ENCODE measurements at regions not wholly inside any gene's neighbourhood (a gene's known extent, or its start where the extent isn't known, plus 50 kb on each side); places are given as distances from the start of the nearest gene placed in this dataset.

- DNase-seq (ENCODE audit: low spot score) (no peak), ATAC-seq (no peak)
- Histone ChIP-seq H4K20me1 (replicated peaks; ENCODE audit: insufficient read depth) (no peaks in the 10 kb centered on the region), H3K36me3 (ENCODE audit: insufficient read depth) (no peaks in the 10 kb centered on the region), H3K4me3 (no peak overlapping the region), H2AFZ (no peak overlapping the region; the same call in 1 of the 2 replicates), H3K27me3 (ENCODE audit: insufficient read depth) (no peaks in the 10 kb centered on the region), H3K4me2 (no peak overlapping the region), H3K79me2 (replicated peaks; ENCODE audit: insufficient read depth) (no peaks in the 10 kb centered on the region), H3K4me1 (ENCODE audit: insufficient read depth) (no peaks in the 10 kb centered on the region), H3K9me2 (ENCODE audit: insufficient read depth) (no peaks in the 10 kb centered on the region), H3F3A (replicated peaks; ENCODE audit: low read depth) (no peaks in the 10 kb centered on the region), H3K27ac (ENCODE audit: low read depth) (no peak overlapping the region)
- Mint-ChIP-seq H3K27ac (no peak overlapping the region), H3K27me3 (ENCODE audit: insufficient read depth, low read depth, poor library complexity) (peaks cover 5% of the 10 kb centered on the region), H3K4me1 (no peaks in the 10 kb centered on the region), H3K4me3 (no peak overlapping the region), H3K36me3 (ENCODE audit: low read depth) (no peaks in the 10 kb centered on the region), H3K9me3 (no peaks in the 10 kb centered on the region)
- TF ChIP-seq EZH2phosphoT487 (IDR thresholded peaks at IDR 0.05; ENCODE audit: unreplicated experiment) (no peak), ZNF462 (CRISPR knock-in tag; IDR thresholded peaks at IDR 0.05) (no peak), ZNF114 (CRISPR knock-in tag; IDR thresholded peaks at IDR 0.05) (no peak), STAT1 (IDR thresholded peaks at IDR 0.05; ENCODE audit: unreplicated experiment) (no peak), ZNF331 (CRISPR knock-in tag; IDR thresholded peaks at IDR 0.05; ENCODE audit: low read depth) (no peak), EZH2 (IDR thresholded peaks at IDR 0.05; ENCODE audit: low read depth, unreplicated experiment) (no peak), NANOG (IDR thresholded peaks at IDR 0.05; ENCODE audit: borderline replicate concordance) (no peak), CREB1 (CRISPR knock-in tag; IDR thresholded peaks at IDR 0.05; ENCODE audit: low read depth) (no peak)
- TF ChIP-seq, protein P1, sequence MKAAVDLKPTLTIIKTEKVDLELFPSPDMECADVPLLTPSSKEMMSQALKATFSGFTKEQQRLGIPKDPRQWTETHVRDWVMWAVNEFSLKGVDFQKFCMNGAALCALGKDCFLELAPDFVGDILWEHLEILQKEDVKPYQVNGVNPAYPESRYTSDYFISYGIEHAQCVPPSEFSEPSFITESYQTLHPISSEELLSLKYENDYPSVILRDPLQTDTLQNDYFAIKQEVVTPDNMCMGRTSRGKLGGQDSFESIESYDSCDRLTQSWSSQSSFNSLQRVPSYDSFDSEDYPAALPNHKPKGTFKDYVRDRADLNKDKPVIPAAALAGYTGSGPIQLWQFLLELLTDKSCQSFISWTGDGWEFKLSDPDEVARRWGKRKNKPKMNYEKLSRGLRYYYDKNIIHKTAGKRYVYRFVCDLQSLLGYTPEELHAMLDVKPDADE (IDR thresholded peaks at IDR 0.05) = no peak
- TF ChIP-seq, protein P2, sequence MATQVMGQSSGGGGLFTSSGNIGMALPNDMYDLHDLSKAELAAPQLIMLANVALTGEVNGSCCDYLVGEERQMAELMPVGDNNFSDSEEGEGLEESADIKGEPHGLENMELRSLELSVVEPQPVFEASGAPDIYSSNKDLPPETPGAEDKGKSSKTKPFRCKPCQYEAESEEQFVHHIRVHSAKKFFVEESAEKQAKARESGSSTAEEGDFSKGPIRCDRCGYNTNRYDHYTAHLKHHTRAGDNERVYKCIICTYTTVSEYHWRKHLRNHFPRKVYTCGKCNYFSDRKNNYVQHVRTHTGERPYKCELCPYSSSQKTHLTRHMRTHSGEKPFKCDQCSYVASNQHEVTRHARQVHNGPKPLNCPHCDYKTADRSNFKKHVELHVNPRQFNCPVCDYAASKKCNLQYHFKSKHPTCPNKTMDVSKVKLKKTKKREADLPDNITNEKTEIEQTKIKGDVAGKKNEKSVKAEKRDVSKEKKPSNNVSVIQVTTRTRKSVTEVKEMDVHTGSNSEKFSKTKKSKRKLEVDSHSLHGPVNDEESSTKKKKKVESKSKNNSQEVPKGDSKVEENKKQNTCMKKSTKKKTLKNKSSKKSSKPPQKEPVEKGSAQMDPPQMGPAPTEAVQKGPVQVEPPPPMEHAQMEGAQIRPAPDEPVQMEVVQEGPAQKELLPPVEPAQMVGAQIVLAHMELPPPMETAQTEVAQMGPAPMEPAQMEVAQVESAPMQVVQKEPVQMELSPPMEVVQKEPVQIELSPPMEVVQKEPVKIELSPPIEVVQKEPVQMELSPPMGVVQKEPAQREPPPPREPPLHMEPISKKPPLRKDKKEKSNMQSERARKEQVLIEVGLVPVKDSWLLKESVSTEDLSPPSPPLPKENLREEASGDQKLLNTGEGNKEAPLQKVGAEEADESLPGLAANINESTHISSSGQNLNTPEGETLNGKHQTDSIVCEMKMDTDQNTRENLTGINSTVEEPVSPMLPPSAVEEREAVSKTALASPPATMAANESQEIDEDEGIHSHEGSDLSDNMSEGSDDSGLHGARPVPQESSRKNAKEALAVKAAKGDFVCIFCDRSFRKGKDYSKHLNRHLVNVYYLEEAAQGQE (IDR thresholded peaks at IDR 0.05; ENCODE audit: unreplicated experiment) = no peak
- TF ChIP-seq, protein P3, sequence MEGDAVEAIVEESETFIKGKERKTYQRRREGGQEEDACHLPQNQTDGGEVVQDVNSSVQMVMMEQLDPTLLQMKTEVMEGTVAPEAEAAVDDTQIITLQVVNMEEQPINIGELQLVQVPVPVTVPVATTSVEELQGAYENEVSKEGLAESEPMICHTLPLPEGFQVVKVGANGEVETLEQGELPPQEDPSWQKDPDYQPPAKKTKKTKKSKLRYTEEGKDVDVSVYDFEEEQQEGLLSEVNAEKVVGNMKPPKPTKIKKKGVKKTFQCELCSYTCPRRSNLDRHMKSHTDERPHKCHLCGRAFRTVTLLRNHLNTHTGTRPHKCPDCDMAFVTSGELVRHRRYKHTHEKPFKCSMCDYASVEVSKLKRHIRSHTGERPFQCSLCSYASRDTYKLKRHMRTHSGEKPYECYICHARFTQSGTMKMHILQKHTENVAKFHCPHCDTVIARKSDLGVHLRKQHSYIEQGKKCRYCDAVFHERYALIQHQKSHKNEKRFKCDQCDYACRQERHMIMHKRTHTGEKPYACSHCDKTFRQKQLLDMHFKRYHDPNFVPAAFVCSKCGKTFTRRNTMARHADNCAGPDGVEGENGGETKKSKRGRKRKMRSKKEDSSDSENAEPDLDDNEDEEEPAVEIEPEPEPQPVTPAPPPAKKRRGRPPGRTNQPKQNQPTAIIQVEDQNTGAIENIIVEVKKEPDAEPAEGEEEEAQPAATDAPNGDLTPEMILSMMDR (conservative IDR thresholded peaks at IDR 0.05; ENCODE audit: low read depth in 2 of 2) = no peak
Measured at GRCh38 chr16:55125818-55126385, 195.2 kb downstream of the IRX5 start.
